SKM-1 treated with dmso at 0.1 percent for 144 hours (cell line): ENCODE measurements at regions not wholly inside any gene's neighbourhood (a gene's known extent, or its start where the extent isn't known, plus 50 kb on each side); places are given as distances from the start of the nearest gene placed in this dataset.

Experiments used
- DNase-seq: peaks from one replicate; lab custom pipeline; 2025; ENCODE audit not compliant: unreplicated experiment; lab: John Stamatoyannopoulos, UW

GRCh38 chr14:80146941-80147340 lies 64.4 kb downstream of the DIO2 start:
- DNase-seq, result no peak

- no peak for DNase-seq
Measured at GRCh38 chr14:80136358-80136757, 74.9 kb downstream of the DIO2 start.

- DNase-seq, result no peak
Measured at GRCh38 chr14:80135305-80136088, 75.8 kb downstream of the DIO2 start.

- no peak for DNase-seq
Measured at GRCh38 chr14:80134321-80134720, 77.0 kb downstream of the DIO2 start.

GRCh38 chr14:80133457-80133856 lies 77.8 kb downstream of the DIO2 start:
- DNase-seq, result no peak

- no peak for DNase-seq
Measured at GRCh38 chr14:80127466-80127865, 83.8 kb downstream of the DIO2 start.

- no peak for DNase-seq
Measured at GRCh38 chr14:80124794-80125193, 86.5 kb downstream of the DIO2 start.

GRCh38 chr14:80117876-80118275 lies 93.4 kb downstream of the DIO2 start:
- DNase-seq, result no peak

- DNase-seq, result no peak
Measured at GRCh38 chr14:80116157-80116556, 95.1 kb downstream of the DIO2 start.

- DNase-seq, result no peak
Measured at GRCh38 chr14:80110721-80111120, 100.6 kb downstream of the DIO2 start.

- DNase-seq, result no peak
Measured at GRCh38 chr14:80109055-80109454, 102.2 kb downstream of the DIO2 start.

GRCh38 chr14:80108430-80108829 lies 102.9 kb downstream of the DIO2 start:
- DNase-seq, result no peak

GRCh38 chr14:80105488-80105994 lies 105.8 kb downstream of the DIO2 start:
- no peak for DNase-seq

- no peak for DNase-seq
Measured at GRCh38 chr14:80101835-80102234, 109.5 kb downstream of the DIO2 start.

GRCh38 chr14:80100681-80101080 lies 110.6 kb downstream of the DIO2 start:
- DNase-seq, result no peak

GRCh38 chr14:80095623-80096022 lies 115.7 kb downstream of the DIO2 start:
- no peak for DNase-seq

- DNase-seq, result no peak
Measured at GRCh38 chr14:80087411-80087810, 123.9 kb downstream of the DIO2 start.

- no peak for DNase-seq
Measured at GRCh38 chr14:80084196-80084595, 127.1 kb downstream of the DIO2 start.

- no peak for DNase-seq
Measured at GRCh38 chr14:80080601-80081000, 130.7 kb downstream of the DIO2 start.

GRCh38 chr14:80078501-80078900 lies 132.8 kb downstream of the DIO2 start:
- DNase-seq, result no peak

GRCh38 chr14:80077262-80077661 lies 134.0 kb downstream of the DIO2 start:
- no peak for DNase-seq

GRCh38 chr14:80074900-80075574 lies 136.3 kb downstream of the DIO2 start:
- DNase-seq, result no peak
